ENCODE measurements at regions not wholly inside any gene's neighbourhood (a gene's known extent, or its start where the extent isn't known, plus 50 kb on each side); places are given as distances from the start of the nearest gene placed in this dataset.

- no peak for DNase-seq (ENCODE audit: extremely low read depth in 1 of 11, low read depth in 9 of 11, low spot score in 4 of 11)
Observed at GRCh38 chr22:44424867-44425693, 73.0 kb downstream of the RTL6 start.

- DNase-seq (ENCODE audit: extremely low read depth in 1 of 11, low read depth in 9 of 11, low spot score in 4 of 11), result no peak
Observed at GRCh38 chr22:44424359-44424682, 73.7 kb downstream of the RTL6 start.

DNA sequence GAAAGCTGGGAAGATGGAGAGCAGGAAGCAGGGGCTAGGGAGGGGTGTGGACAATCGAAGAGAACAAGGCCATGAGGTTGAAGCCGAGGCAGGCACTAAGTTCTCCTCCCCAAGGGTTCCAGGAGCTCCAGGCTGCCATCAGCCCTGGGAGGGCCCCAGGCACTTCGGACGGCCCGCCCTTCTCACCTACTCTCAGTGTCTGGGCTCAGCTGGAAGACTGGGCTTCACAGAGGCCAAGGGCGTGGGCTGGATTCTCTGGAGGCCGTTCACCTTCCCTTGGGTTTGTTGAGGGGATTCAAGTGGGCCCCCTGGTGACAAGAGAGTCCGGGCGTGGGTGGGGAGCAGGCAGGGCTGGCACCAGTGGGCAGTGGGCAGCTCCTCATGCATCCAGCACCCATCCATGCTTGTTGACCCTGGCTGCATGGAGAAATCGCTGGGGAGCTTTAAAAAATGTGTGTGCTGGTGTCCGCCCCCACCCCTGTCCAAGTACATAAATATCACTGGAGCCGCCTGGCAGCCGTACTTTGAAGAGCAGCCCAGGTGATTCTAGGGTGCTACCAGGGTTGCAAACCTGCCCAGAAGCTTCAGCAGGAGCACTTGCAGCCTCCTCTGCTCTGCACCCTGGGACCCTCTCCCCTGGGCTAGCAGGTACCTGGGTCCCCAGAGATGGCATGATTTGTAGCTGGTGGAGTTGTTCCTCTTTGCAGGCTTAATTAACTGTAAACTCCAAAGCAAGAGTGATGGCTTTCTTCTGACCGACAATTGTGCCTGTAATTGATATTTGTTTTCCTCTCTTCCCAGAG is 74.3 kb downstream of the RTL6 start:
- DNase-seq (ENCODE audit: extremely low read depth in 1 of 11, low read depth in 9 of 11, low spot score in 4 of 11), result no peak

GRCh38 chr22:44422746-44423380 is 75.2 kb downstream of the RTL6 start:
- DNase-seq (ENCODE audit: extremely low read depth in 1 of 11, low read depth in 9 of 11, low spot score in 4 of 11), result no peak

GRCh38 chr22:44419429-44419828 is 78.6 kb downstream of the RTL6 start:
- no peak for DNase-seq (ENCODE audit: extremely low read depth in 1 of 11, low read depth in 9 of 11, low spot score in 4 of 11)

DNA sequence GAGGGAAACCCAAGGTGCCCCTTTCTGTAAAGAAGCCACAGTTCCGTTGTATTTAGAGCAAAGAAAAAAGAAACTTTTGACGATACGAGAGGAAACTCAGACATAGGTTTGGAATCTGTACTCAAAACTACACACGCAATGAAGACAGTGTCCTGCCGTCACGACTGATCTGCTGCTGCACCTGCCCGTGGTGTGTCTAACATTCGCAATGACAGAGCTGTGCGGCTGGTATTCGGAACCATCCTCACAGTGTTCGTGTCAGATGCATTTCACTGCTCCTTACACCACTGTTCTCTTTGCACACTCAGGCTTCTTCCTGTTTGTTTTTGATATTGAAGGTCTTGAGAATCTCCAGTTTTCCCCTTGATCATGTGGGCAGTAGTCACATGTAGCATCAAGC is 84.8 kb downstream of the RTL6 start:
- no peak for DNase-seq (ENCODE audit: extremely low read depth in 1 of 11, low read depth in 9 of 11, low spot score in 4 of 11)

- DNase-seq (ENCODE audit: extremely low read depth in 1 of 11, low read depth in 9 of 11, low spot score in 4 of 11), result no peak
Observed at GRCh38 chr22:44412136-44412731, 85.8 kb downstream of the RTL6 start.

GRCh38 chr22:44411226-44412135 is 86.6 kb downstream of the RTL6 start:
- no peak for DNase-seq (ENCODE audit: extremely low read depth in 1 of 11, low read depth in 9 of 11, low spot score in 4 of 11)

DNA sequence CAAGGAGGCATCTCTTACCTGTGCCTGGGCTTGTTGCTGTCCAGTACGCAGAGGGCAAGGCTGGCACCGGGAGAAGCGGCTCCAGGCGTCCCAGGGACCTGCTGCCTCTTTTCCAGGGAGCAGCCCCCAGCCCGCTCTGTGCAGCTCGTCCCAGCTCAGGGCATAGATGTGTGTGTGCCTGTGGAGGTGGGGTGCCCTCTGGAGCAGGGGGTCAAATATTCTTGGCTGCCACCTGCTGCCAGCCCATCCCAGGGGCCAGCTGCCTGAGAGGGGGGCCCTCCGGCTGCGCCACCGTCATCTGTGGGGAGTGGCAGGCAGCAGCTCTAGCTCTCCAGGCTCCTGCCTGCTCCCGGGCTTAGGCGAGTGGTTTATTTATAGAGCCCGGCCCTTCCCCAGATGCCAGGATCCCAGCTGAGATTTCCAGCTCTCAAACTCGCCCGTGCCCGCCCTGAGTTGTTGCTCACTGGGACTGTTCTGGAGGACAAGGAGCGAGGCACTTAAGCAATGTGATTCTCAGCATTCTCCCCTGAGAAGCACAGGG is 87.5 kb downstream of the RTL6 start:
- DNase-seq (ENCODE audit: extremely low read depth in 1 of 11, low read depth in 9 of 11, low spot score in 4 of 11), result no peak

GRCh38 chr22:44409974-44410316 is 88.1 kb downstream of the RTL6 start:
- no peak for DNase-seq (ENCODE audit: extremely low read depth in 1 of 11, low read depth in 9 of 11, low spot score in 4 of 11)

GRCh38 chr22:44409211-44409973 is 88.6 kb downstream of the RTL6 start:
- no peak for DNase-seq (ENCODE audit: extremely low read depth in 1 of 11, low read depth in 9 of 11, low spot score in 4 of 11)

DNA sequence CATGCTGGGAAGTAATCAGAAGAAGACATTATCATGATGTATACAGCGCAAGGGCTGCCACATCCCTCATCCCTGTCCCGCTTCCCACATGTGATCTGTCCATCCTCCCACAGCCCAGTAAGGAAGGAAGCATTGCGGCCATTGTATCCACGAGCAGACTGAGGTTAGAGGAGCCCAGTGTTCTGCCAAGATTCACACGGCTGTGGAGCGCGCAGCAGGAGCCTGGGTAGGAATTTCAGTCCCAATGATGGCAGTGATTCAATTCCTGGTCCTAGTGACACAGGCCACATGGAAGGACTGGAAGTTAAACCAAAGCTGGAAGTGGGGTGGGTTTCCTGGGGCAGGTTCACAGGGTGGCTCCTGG is 89.2 kb downstream of the RTL6 start:
- no peak for DNase-seq (ENCODE audit: extremely low read depth in 1 of 11, low read depth in 9 of 11, low spot score in 4 of 11)

DNA sequence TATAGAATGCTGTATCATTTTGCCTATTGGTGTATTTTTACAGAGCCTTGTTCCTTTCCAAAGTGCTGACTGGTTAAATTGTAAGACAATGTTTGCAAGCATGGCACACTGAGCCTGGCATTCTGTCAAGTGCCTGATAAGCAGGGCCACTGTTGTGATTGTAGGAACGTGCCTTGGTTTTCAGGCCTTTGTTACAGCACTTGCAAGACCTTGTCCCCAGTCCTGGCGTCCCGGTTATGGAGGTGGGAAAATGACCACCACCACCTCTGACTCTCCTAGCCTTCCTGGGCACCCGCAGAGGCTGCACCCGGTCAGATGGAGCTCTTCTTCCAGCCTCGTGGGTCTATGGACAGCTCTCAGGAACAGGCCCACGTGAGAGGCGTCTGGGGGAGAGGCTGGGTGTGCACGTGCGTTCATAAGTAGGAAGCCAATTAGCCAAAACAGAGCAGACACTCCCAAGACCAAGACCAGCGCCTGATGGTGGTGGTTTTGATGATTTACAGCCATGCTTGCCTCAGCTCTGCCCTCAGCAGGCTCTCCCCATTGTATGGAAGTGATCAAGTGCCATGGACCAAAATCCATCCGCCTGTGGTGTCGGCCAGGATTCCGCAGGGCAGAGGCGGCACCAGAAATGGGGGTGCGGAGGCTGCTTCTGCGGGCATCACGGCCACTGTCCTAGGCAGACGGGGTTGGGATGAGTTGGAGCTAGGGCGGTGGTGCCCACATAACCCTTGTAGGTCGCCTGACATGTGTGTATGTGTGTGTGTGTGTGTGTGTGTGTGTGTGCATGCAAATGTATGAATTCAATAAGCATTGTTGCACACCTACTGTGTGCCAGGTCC is 89.8 kb downstream of the RTL6 start:
- DNase-seq (ENCODE audit: extremely low read depth in 1 of 11, low read depth in 9 of 11, low spot score in 4 of 11), result no peak

DNA sequence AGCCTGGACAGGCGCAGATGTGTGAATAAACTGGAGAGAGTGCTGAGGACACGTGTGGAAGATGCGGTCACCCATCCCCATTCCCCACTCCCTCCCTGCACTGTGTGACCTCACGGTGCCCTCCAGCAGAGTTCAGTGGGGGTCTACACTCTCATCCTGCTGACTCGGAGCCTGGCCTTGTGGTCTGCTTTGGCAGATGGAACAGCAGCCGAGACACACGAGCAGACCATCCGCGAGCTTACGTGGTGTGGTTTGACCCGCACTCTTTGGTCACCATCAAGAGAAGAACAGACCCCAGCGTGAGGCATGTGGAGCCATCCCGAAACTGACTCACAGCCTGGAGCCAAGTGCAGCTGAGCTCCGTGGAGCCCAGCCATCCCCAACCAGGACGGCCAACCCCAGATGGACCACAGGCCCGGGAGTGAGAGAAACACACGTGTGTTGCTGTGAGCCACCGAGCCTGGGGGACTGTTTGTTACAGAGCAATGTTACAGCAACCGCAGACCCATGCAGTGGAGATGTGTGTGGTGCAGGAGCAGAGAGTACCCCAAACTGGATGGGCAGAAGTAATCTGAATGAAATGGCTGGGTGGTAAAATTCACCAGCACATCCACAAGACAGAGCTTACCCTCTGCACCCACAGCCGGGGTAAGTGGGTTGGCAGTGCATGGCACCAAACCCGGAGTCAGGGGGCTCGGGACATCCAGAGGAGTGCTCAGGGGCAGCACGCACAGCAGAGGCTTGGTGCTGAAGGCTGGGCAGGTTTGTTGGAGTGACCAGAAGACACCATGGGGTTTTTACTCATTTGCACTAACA is 90.7 kb downstream of the RTL6 start:
- DNase-seq (ENCODE audit: extremely low read depth in 1 of 11, low read depth in 9 of 11, low spot score in 4 of 11), result no peak

DNA sequence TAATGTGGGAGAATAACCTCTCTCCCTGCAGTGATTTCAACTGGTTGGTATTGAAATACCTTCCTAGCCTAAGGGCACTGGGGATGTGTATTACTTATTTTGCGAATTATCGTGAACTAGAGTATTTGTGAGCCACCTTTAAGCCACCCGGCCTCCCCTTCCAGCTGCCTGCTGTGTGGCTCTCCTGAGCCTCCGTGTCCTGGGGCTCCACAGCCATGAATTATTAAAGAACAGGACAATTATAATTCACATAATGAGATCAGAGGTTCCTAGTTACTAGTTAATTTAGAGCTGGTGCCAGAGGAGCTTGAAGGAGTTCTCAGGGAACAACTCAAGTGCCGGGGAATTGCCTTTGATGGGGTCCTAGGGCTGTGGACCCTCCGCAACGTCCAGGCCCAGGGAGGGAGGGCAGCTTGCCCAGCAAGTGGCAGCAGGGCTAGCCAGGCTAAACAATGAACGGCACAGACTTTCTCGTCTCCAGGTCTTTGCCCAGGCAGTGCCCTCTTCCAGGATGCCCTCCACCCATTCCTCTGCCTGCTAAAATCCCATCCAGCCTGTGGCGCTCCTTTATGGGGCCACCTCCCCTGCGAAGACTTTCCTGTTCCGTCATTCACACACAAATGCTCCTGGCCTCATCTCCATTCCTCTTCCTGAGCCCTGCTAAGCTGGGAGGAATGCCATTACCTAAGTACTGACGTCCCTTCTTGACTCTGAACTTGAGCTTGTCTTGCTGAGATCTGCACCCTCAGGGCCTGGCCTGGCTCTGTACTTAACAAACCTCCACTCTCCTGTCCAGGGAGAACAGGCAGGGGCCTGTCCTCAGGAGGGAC is 91.5 kb downstream of the RTL6 start:
- no peak for DNase-seq (ENCODE audit: extremely low read depth in 1 of 11, low read depth in 9 of 11, low spot score in 4 of 11)

GRCh38 chr22:44405661-44406060 is 92.4 kb downstream of the RTL6 start:
- DNase-seq (ENCODE audit: extremely low read depth in 1 of 11, low read depth in 9 of 11, low spot score in 4 of 11), result no peak
